ENCODE measurements at regions not wholly inside any gene's neighbourhood (a gene's known extent, or its start where the extent isn't known, plus 50 kb on each side); places are given as distances from the start of the nearest gene placed in this dataset.

GRCh38 chr5:105304859-105305258, 1742.3 kb upstream of the NUDT12 start:
- no peak overlapping the region for H3K4me3 ChIP-seq (replicated peaks in 1 of 3; ENCODE audit: insufficient read depth in 1 of 3, low read depth in 1 of 3, low read length in 3 of 3)
- no peaks in the 10 kb centered on the region for H3K36me3 ChIP-seq (ENCODE audit: control insufficient read depth in 2 of 2, extremely low read depth in 1 of 2, insufficient read depth in 2 of 2, low read length in 2 of 2)
- FAIRE-seq (no peak), DNase-seq (ENCODE audit: low read depth, low spot score) (no peak)
- H3K4me1 ChIP-seq (ENCODE audit: control insufficient read depth, extremely low read depth, insufficient read depth, low read length), result no peaks in the 10 kb centered on the region
- no TSS peak for BruUV-seq (replicated peaks)
- CTCF ChIA-PET, result no interaction called here
- H4K20me1 ChIP-seq (replicated peaks; ENCODE audit: control insufficient read depth, extremely low read depth, insufficient read depth, low read length), result no peaks in the 10 kb centered on the region
- H3K27ac ChIP-seq (ENCODE audit: insufficient read depth, low read depth, low read length), result no peak overlapping the region
- dilution Hi-C loops (cut with MboI; ENCODE audit: extremely low pct_ligation_motif_present, low sequenced_read_pairs), result no loop called here
- no peaks in the 10 kb centered on the region for H3K9me1 ChIP-seq (replicated peaks; ENCODE audit: control insufficient read depth, extremely low read depth, insufficient read depth, low read length)
- H3K79me2 ChIP-seq (ENCODE audit: control insufficient read depth, insufficient read depth, low read length), result no peaks in the 10 kb centered on the region
- no peak overlapping the region for H2AFZ ChIP-seq (ENCODE audit: low read depth, low read length)
- TF ChIP-seq EZH2 (IDR thresholded peaks at IDR 0.05; ENCODE audit: borderline replicate concordance, low read depth, low read length, severe bottlenecking) (no peak), GATA2 (IDR thresholded peaks at IDR 0.05; ENCODE audit: insufficient read depth, insufficient read length, low read depth, low read length) (no peak), POLR2A (IDR thresholded peaks at IDR 0.05; ENCODE audit: low read depth, low read length) (no peak), MYC (IDR thresholded peaks at IDR 0.05; ENCODE audit: low read depth, low read length) (no peak), FOS (IDR thresholded peaks at IDR 0.05; ENCODE audit: borderline replicate concordance, insufficient read depth, low read length) (no peak), POLR2AphosphoS5 (IDR thresholded peaks at IDR 0.05; ENCODE audit: insufficient read depth, low read depth, low read length) (no peak), JUN (IDR thresholded peaks at IDR 0.05; ENCODE audit: borderline replicate concordance, insufficient read depth, insufficient read length, low read depth) (no peak)
- POLR2A ChIA-PET, result no interaction called here
- intact Hi-C loops (cut with micrococcal nuclease), result no loop called here
- H3K27me3 ChIP-seq (ENCODE audit: control insufficient read depth in 2 of 2, insufficient read depth in 2 of 2, low read length in 2 of 2), result no peaks in the 10 kb centered on the region
- H3K9me3 ChIP-seq (replicated peaks; ENCODE audit: control insufficient read depth, insufficient read depth, low read length), result no peaks in the 10 kb centered on the region
- H3K9ac ChIP-seq (replicated peaks; ENCODE audit: extremely low read depth, insufficient read depth, low read length), result no peak overlapping the region
- no peak overlapping the region for H3K4me2 ChIP-seq (ENCODE audit: insufficient read depth, low read length)

GRCh38 chr5:105288946-105289345, 1726.4 kb upstream of the NUDT12 start:
- Histone ChIP-seq H4K20me1 (replicated peaks; ENCODE audit: control insufficient read depth, extremely low read depth, insufficient read depth, low read length) (no peaks in the 10 kb centered on the region), H3K79me2 (ENCODE audit: control insufficient read depth, insufficient read depth, low read length) (no peaks in the 10 kb centered on the region), H2AFZ (ENCODE audit: low read depth, low read length) (no peak overlapping the region), H3K4me2 (ENCODE audit: insufficient read depth, low read length) (no peak overlapping the region), H3K9ac (replicated peaks; ENCODE audit: extremely low read depth, insufficient read depth, low read length) (no peak overlapping the region), H3K9me3 (replicated peaks; ENCODE audit: control insufficient read depth, insufficient read depth, low read length) (no peaks in the 10 kb centered on the region), H3K27me3 (ENCODE audit: control insufficient read depth in 2 of 2, insufficient read depth in 2 of 2, low read length in 2 of 2) (no peaks in the 10 kb centered on the region), H3K9me1 (replicated peaks; ENCODE audit: control insufficient read depth, extremely low read depth, insufficient read depth, low read length) (no peaks in the 10 kb centered on the region), H3K27ac (ENCODE audit: insufficient read depth, low read depth, low read length) (no peak overlapping the region), H3K36me3 (ENCODE audit: control insufficient read depth in 2 of 2, extremely low read depth in 1 of 2, insufficient read depth in 2 of 2, low read length in 2 of 2) (no peaks in the 10 kb centered on the region), H3K4me3 (replicated peaks in 1 of 3; ENCODE audit: insufficient read depth in 1 of 3, low read depth in 1 of 3, low read length in 3 of 3) (no peak overlapping the region), H3K4me1 (ENCODE audit: control insufficient read depth, extremely low read depth, insufficient read depth, low read length) (no peaks in the 10 kb centered on the region)
- intact Hi-C loops (cut with micrococcal nuclease) (no loop called here), dilution Hi-C loops (cut with MboI; ENCODE audit: extremely low pct_ligation_motif_present, low sequenced_read_pairs) (no loop called here)
- ChIA-PET POLR2A (no interaction called here), CTCF (no interaction called here)
- DNase-seq (ENCODE audit: low read depth, low spot score), result no peak
- no TSS peak for BruUV-seq (replicated peaks)
- FAIRE-seq, result no peak
- TF ChIP-seq JUN (IDR thresholded peaks at IDR 0.05; ENCODE audit: borderline replicate concordance, insufficient read depth, insufficient read length, low read depth) (no peak), FOS (IDR thresholded peaks at IDR 0.05; ENCODE audit: borderline replicate concordance, insufficient read depth, low read length) (no peak), CTCF (IDR thresholded peaks at IDR 0.05; ENCODE audit: extremely low read depth in 1 of 2, insufficient read depth in 1 of 2, low read depth in 1 of 2, low read length in 2 of 2) (no peak), MYC (IDR thresholded peaks at IDR 0.05; ENCODE audit: low read depth, low read length) (no peak), MAX (IDR thresholded peaks at IDR 0.05; ENCODE audit: insufficient read depth, insufficient read length) (no peak), EZH2 (IDR thresholded peaks at IDR 0.05; ENCODE audit: borderline replicate concordance, low read depth, low read length, severe bottlenecking) (no peak), POLR2A (IDR thresholded peaks at IDR 0.05; ENCODE audit: low read depth, low read length) (no peak), POLR2AphosphoS5 (IDR thresholded peaks at IDR 0.05; ENCODE audit: insufficient read depth, low read depth, low read length) (no peak), GATA2 (IDR thresholded peaks at IDR 0.05; ENCODE audit: insufficient read depth, insufficient read length, low read depth, low read length) (no peak)

Data from endothelial cell of umbilical vein (primary cell).